ENCODE measurements at regions not wholly inside any gene's neighbourhood (a gene's known extent, or its start where the extent isn't known, plus 50 kb on each side); places are given as distances from the start of the nearest gene placed in this dataset.

DNA sequence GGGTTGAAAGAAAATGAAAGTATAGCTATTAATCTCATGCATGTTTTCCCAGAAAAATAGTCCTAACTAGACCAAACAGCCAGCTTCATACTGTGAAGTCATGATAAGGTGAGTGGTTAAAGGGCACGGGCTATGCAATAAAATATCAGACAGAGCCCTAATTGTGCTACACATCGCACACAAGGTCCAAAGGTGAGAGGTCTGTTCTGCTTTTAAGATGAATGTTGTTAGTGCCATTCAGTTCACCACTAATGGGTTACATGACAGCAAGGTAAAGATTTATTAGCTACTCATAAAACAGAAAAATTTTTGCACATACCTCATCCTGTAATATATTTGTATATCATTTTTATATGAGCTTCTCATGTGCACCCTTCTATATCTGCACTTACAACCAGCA lies 105.0 kb upstream of the STK17B start:
- intact Hi-C loops (cut with DNase I; ENCODE audit: low total_unique reads), result loop anchor here (2.0 kb wide), 1 partner anchor 198 kb away; no protein-coding TSS in a partner anchor
- H3K27ac ChIP-seq, result no peak overlapping the region
- ATAC-seq, result no peak

GRCh38 chr2:196277002-196277401 lies 105.6 kb upstream of the STK17B start:
- H3K36me3 ChIP-seq, result no peaks in the 10 kb centered on the region
- DNase-seq (no peak), ATAC-seq (no peak)
- no peak overlapping the region for H3K4me3 ChIP-seq
- TF ChIP-seq, protein P1, sequence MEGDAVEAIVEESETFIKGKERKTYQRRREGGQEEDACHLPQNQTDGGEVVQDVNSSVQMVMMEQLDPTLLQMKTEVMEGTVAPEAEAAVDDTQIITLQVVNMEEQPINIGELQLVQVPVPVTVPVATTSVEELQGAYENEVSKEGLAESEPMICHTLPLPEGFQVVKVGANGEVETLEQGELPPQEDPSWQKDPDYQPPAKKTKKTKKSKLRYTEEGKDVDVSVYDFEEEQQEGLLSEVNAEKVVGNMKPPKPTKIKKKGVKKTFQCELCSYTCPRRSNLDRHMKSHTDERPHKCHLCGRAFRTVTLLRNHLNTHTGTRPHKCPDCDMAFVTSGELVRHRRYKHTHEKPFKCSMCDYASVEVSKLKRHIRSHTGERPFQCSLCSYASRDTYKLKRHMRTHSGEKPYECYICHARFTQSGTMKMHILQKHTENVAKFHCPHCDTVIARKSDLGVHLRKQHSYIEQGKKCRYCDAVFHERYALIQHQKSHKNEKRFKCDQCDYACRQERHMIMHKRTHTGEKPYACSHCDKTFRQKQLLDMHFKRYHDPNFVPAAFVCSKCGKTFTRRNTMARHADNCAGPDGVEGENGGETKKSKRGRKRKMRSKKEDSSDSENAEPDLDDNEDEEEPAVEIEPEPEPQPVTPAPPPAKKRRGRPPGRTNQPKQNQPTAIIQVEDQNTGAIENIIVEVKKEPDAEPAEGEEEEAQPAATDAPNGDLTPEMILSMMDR (IDR thresholded peaks at IDR 0.05 in 4 of 5, conservative IDR thresholded peaks at IDR 0.05 in 1 of 5), result peak in 4 of 5 experiments; percentile 6 to 46 (median 25)
- TF ChIP-seq POLR2A (IDR thresholded peaks at IDR 0.05), result no peak
- H3K27me3 ChIP-seq, result no peaks in the 10 kb centered on the region
- H3K9me3 ChIP-seq, result no peaks in the 10 kb centered on the region
- in situ Hi-C loops (cut with MboI; ENCODE audit: low sequenced_read_pairs in 4 of 4) (loop anchor here in 3 of 4 donors (10.0 to 25.0 kb wide), 2 partner anchors 190 to 192 kb away; no protein-coding TSS in a partner anchor), intact Hi-C loops (cut with DNase I; ENCODE audit: low total_unique reads) (loop anchor here (2.0 kb wide), 1 partner anchor 198 kb away; no protein-coding TSS in a partner anchor)
- H3K27ac ChIP-seq, result no peak overlapping the region
- H3K4me1 ChIP-seq, result peaks cover 0 to 6% of the 10 kb centered on the region in 2 donors

More for the DNA sequence above, 105.0 kb upstream of the STK17B start:
- no peaks in the 10 kb centered on the region for H3K9me3 ChIP-seq
- H3K27me3 ChIP-seq, result no peaks in the 10 kb centered on the region
- no peak for DNase-seq
- no peaks in the 10 kb centered on the region for H3K36me3 ChIP-seq
- peaks cover 0 to 6% of the 10 kb centered on the region in 2 donors for H3K4me1 ChIP-seq
- no peak overlapping the region for H3K4me3 ChIP-seq
- TF ChIP-seq, protein P1 (IDR thresholded peaks at IDR 0.05 in 4 of 5, conservative IDR thresholded peaks at IDR 0.05 in 1 of 5), result no peak
- TF ChIP-seq POLR2A (IDR thresholded peaks at IDR 0.05), result no peak
- in situ Hi-C loops (cut with MboI; ENCODE audit: low sequenced_read_pairs in 4 of 4), result loop anchor here in 3 of 4 donors (10.0 to 25.0 kb wide), 2 partner anchors 189 to 192 kb away; no protein-coding TSS in a partner anchor

DNA sequence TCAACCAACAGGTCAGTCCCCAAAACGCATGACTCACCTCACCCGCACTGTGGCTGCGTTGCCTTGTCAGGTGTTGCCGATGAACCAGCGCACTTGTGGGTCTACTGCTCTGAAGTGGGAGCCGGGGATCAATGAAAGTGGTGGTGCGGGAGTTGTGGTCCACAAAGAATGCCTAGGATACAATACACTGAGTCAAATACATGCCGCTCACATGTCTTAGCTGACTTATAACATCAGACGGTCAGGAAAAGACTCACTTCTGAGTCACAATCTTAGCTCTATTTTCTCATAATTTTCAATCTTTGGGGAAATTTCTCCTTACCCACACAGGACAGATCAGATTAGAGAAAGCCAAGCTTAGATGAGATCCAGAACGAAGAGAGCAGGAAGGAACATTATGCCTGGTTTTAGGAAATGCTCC lies 107.1 kb upstream of the STK17B start:
- Histone ChIP-seq H3K36me3 (no peaks in the 10 kb centered on the region), H3K4me3 (no peak overlapping the region), H3K27me3 (no peaks in the 10 kb centered on the region), H3K4me1 (peaks cover 0 to 6% of the 10 kb centered on the region in 2 donors), H3K27ac (no peak overlapping the region), H3K9me3 (no peaks in the 10 kb centered on the region)
- in situ Hi-C loops (cut with MboI; ENCODE audit: low sequenced_read_pairs in 4 of 4) (loop anchor here in 3 of 4 donors (10.0 to 25.0 kb wide), 2 partner anchors 191 to 194 kb away; no protein-coding TSS in a partner anchor), intact Hi-C loops (cut with DNase I; ENCODE audit: low total_unique reads) (no loop called here)
- DNase-seq, result no peak
- ATAC-seq, result no peak
- TF ChIP-seq POLR2A (IDR thresholded peaks at IDR 0.05), result no peak
- TF ChIP-seq, protein P1 (IDR thresholded peaks at IDR 0.05 in 4 of 5, conservative IDR thresholded peaks at IDR 0.05 in 1 of 5), result no peak

DNA sequence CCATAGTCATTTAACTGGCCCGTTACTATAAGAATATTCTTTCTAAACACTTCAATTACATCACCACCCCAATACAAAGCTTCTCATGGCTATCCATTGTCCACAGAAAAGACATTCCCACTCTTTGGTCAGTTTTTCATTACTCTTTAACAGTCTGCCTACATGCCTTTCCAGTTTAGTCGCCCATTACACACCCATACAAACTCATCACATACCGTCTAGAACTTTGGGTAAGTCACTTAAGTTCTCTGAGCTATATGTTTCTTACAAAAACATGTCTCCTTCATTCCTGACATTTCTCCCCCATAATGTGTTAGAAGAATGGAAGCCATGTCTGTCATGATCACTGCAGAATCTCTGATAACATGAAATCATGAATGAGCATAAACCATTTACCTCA lies 108.2 kb upstream of the STK17B start:
- Histone ChIP-seq H3K9me3 (no peaks in the 10 kb centered on the region), H3K4me3 (no peak overlapping the region), H3K27me3 (no peaks in the 10 kb centered on the region), H3K36me3 (no peaks in the 10 kb centered on the region), H3K27ac (no peak overlapping the region), H3K4me1 (peaks cover 0 to 8% of the 10 kb centered on the region in 2 donors)
- TF ChIP-seq POLR2A (IDR thresholded peaks at IDR 0.05), result no peak
- TF ChIP-seq, protein P1 (IDR thresholded peaks at IDR 0.05 in 4 of 5, conservative IDR thresholded peaks at IDR 0.05 in 1 of 5), result no peak
- no peak for DNase-seq
- in situ Hi-C loops (cut with MboI; ENCODE audit: low sequenced_read_pairs in 4 of 4) (loop anchor here in 3 of 4 donors (10.0 to 25.0 kb wide), 2 partner anchors 192 to 195 kb away; no protein-coding TSS in a partner anchor), intact Hi-C loops (cut with DNase I; ENCODE audit: low total_unique reads) (no loop called here)
- no peak for ATAC-seq

All from gastrocnemius medialis (tissue), 4 donors.